ENCODE measurements at regions not wholly inside any gene's neighbourhood (a gene's known extent, or its start where the extent isn't known, plus 50 kb on each side); places are given as distances from the start of the nearest gene placed in this dataset.

DNA sequence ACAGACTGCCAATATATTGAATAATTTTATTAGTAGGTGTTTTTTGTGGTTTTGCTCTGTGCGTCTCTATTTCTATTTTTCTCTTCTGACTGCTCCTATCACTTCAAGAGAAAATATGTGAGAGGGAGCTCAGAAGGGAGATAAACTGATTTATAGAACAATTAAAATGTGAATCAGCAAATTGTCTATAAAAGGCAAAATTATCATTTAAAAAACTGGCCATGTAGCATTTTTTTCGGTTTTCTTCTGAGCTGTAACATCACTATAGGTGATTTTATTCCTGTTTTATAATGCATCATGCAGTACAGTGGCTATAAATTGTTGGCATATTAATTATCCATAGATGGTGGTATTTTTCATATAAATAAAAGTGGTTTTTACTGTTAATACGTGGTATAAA, 416.5 kb downstream of the DOK5 start:
- in situ Hi-C loops (cut with HindIII; ENCODE audit: low sequenced_read_pairs) = no loop called here

DNA sequence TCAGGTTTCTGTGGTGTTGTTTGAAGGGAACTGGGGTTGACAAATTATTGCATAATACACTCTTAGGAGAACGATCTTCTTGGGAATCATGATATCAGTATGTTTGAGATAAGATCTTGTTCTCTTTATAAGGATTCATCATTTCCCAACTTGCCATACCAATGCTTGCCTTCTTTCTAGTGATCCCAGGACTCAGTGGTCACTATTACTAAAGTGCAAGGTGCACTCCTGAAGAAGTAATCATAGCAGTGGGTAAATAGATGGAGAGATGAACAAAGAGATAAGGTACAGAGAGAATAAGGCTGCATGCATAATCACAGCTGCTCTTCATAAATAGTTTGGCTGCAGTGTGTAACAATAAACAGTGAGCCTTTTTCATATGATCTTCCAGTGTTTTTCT, 404.0 kb downstream of the DOK5 start:
- in situ Hi-C loops (cut with HindIII; ENCODE audit: low sequenced_read_pairs) = no loop called here

DNA sequence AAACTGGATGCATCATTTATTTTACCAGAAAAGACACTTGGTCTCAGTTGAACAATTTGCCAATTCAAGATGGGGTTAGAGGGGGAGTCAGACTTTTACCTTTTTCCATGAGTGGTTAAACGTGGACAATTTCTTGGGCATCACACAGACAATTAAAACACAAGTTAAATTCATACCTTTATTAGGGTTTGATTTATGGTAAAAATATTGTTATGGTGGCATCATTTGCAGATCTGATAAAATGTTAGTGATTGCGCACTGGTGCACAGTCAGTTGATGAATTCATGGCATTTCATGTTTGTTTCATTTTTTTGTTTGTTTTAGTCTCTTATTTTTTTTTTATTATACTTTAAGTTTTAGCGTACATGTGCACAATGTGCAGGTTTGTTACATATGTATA, 399.9 kb downstream of the DOK5 start:
- in situ Hi-C loops (cut with HindIII; ENCODE audit: low sequenced_read_pairs) = no loop called here

DNA sequence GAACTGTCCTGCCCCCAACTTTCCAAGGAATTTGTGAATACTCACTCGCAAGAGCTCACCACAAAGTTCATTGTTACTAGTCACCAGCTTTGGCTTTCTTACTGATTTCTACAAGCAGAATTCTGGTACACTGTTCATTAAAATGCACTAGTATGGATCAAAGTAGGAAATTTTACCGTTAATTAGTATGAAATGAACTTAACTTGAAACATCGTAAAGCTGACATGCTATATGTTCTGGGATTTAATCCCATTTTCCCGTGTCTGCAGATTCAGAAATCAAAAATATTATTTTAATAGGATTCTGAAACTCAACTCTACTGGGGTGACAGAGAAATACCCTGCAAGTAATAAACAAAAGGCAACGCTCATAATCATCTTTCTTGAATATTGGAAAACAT, 399.3 kb downstream of the DOK5 start:
- in situ Hi-C loops (cut with HindIII; ENCODE audit: low sequenced_read_pairs) = no loop called here

DNA sequence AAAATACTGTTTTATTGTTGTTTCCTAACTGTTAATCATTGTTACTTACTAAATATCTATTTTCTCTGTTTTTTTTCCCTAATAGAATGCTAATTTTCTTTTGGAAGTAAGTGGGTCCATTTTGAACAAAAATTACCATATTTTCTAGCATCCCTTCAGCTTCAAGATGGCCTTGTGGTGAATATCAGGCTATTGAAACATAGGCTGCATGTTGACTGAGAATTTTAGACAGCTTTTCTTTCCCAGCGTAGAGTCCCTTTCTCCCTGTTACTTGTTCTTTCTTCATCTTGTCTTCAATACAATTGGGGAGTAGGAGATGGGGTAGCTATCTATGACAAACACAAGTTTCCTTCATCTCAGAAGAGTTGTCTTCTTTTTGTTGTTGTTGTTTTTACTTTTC, 397.0 kb downstream of the DOK5 start:
- in situ Hi-C loops (cut with HindIII; ENCODE audit: low sequenced_read_pairs) = no loop called here

DNA sequence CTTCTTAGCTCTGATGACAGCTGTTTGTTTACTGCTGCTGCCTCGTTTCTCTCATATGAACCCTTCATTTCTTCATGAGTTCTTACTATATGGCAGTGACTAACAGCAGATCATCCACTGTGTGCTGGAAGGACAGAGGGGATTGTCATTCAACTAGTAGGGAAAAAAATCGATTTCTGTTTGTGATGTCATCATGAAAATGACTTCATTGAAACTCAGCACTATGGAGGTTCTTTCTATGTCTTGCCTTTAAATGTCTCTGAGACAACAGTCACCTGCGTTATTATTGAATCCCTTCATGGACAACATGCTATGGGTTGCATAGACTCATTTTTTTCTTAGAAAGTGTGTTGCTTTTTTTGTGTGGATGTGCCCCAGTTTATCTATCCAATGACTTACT, 394.4 kb downstream of the DOK5 start:
- in situ Hi-C loops (cut with HindIII; ENCODE audit: low sequenced_read_pairs) = no loop called here

DNA sequence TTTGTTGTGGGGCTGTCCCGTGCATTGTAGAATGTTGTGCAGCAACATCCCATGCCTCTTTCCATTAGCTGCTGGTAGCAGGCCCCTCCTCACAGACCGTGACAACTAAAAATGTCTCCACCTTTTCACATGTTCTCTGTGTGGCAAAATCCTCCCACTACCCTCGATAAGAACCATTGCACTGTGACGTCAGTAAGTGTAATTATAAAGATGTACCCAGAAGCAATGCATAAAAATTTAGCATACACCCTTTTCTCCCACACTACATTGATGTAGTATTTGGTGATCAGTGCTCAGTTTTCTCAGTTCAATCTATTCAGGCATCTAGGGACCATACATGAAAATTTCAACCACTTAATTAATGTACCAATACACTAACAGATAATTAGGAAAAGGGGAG, 389.9 kb downstream of the DOK5 start:
- in situ Hi-C loops (cut with HindIII; ENCODE audit: low sequenced_read_pairs) = no loop called here

DNA sequence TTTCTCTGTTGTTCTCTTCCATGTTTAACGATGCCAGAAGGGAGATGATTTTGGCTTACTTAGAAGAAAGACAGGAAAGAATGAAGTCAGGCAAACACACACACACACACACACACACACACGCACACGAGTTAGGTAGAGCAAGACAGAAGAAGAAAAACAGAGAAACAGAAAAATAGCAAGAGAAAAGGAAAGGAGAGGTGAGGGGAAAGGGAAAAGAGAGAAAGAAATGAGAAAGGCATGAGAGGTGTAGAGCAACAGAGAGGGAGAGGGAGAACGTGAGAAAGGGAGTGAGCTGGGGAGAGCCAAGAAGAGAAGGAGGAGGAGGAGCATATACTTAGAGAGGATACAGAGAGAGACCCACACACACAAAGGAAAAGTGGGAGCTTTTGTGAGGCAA, 385.3 kb downstream of the DOK5 start:
- in situ Hi-C loops (cut with HindIII; ENCODE audit: low sequenced_read_pairs) = no loop called here

DNA sequence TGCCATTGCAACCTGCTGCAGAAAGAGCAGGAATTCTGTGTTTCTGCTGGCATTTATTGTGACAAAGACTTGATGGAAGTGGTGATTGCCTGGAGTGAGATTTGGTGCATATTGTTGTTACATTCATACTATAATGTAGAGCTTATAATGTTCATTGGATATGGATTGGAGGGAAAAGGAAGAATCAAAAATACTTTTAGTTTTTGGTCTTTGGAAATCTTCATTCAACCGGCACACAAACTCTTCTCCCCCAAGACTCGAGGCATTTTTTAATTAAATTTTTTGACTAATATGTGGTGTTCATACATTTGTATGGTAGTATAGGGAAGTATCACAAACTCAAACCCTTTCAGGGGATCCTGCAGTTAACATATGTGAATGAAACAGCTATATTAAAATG, 380.8 kb downstream of the DOK5 start:
- in situ Hi-C loops (cut with HindIII; ENCODE audit: low sequenced_read_pairs) = no loop called here

DNA sequence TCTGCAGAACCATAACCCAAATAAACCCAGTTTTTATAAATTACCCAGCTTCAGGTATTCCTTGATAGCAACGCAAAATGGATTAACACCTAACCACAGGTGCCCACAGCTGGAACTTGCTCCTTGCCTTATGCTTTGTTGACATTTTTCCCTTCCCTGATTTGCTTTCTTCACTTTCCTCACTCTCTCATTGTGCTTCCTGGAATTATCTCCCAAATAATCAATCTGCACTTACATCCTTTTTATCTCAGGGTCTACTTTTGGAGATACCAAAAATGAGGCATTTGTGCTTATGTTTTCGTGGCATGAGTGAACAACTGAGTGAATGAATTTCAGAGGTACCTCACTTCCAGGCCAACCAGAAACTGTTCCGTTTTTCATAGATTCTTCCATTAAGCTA, 374.3 kb downstream of the DOK5 start:
- in situ Hi-C loops (cut with HindIII; ENCODE audit: low sequenced_read_pairs) = no loop called here

DNA sequence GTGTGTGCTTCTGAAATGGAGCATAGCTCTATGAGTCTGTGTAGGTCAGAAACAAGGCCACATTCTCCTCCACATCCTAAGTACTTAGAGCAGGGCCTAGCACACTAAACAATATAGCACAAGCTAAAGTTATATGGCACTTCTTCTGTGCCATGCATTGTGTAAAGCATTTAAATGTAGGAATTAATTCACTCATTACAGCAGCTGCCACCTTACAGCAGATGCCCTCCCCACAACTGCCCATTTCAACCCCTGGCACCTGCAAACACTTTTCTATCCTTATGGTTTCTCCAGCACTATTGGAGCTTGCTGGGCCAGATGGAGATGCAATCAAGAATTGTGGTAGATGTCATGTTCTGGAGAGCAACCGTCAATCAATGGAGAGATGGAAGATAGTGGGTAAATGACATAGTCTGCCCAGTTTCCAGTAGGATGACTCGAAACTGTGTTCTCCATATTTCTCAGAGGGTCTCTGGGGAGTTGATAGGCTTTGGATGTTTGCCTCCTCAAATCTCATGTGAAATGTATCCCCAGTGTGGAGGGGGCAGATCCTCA, 373.7 kb downstream of the DOK5 start:
- in situ Hi-C loops (cut with HindIII; ENCODE audit: low sequenced_read_pairs) = no loop called here

DNA sequence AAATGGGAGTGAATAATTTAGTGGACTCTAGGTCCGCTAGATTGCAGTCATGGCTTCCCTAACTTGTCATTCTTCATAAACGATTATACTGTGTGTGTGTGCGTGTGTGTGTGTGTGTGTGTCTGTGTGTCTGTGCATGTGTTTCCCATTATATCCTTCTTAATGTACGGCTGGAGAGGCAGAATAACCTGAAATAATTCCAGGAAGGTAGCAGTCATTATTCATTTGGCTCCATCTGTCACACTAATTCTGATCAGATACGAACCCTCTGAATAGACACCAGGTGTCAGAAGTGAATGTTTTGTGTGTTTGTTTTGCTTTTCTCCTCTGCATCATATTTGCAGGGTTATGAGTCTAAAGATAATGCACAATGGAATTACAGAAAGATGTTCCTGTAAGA, 372.9 kb downstream of the DOK5 start:
- in situ Hi-C loops (cut with HindIII; ENCODE audit: low sequenced_read_pairs) = no loop called here

DNA sequence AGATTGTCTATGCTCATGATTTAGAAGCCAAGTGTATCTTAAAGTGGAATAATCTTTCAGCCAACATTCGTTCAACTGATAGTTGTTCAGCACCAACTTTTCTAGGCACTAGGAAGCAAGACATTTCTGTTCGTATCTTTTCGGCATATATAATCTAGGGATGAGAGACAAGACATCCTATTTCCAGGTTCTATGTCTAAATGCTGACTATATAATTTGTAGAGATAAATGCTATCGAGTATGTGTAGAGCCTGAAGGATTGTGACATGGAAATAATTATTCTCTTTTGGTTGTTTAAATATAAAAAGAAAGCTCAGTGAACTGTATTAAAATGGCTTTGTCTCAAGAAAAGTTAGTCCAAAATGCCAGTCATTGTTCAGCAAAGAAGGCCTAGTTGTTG, 371.6 kb downstream of the DOK5 start:
- in situ Hi-C loops (cut with HindIII; ENCODE audit: low sequenced_read_pairs) = no loop called here

DNA sequence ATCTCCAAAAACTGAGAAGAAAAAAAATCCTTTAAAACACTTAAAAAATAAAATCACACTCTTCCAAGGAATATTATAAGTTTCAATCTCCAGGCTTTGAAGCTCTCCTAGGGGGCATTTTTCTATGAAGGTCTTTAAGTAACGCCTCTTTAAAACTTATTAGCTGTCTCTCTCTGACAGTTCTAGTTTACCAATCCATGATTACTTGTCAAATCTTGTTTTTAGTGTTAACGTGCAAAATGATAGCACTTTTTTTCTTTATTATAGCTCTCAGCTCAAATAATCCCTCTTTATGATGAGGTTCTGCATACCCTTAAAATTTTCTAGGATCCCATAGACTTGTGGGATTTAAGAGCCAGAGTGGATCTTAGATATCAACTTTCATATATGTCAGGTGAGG, 369.0 kb downstream of the DOK5 start:
- in situ Hi-C loops (cut with HindIII; ENCODE audit: low sequenced_read_pairs) = no loop called here

DNA sequence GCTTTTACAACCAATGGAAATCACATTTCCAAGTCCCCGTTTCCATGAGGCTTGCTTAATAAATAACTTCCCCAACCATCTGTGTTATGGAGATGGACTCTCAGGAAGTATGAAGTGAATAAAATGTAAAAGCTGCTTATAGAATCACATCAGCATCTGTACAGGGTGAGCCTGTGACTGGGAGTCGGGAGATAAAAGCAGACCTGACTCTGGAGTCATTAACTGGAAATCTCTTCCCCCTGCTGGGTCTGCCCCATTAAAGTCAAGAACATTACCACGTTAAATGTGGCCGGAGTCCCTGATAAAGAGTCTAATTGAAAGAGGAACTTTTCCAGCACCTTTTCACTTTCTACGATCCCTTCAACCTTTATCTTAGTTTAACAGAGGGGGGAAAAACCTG, 368.5 kb downstream of the DOK5 start:
- in situ Hi-C loops (cut with HindIII; ENCODE audit: low sequenced_read_pairs) = no loop called here

DNA sequence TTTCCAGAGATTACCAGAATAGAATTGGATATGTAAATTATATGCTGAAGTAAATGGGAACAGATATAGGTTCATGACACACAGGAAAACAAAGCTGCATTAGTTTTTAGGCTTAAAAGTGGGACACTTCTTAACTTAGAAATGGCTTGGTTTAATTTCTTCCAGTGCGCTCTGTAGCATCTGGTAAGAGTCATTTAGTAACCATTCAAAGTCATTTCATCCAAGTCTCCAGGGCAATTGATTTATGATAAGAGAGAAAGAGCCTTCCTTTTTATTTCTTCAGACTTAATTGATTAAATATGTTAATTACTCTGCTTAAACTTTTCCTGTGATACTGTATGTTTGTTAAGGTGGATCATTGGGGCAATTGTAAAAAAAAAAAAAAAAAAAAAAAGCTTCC, 368.0 kb downstream of the DOK5 start:
- in situ Hi-C loops (cut with HindIII; ENCODE audit: low sequenced_read_pairs) = no loop called here

DNA sequence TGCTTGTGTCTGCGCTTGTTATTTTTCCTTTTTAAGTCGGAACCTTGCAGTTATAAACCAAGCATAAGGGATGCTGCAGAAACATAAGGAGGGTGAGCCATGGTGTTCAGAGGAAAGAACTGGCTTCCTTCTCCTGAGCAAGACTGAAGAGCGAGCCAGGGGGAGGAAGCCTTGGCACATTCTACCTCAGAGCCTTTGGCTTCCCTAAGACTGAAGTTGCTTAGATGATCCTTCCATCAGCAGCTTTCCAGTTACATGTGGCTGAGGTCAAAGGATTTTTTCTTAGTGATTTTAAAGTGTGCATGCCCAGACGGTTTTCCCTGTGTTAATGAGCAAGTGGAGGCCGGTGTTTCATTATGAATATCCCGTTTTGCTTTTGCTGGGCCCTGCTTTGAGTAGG, 363.8 kb downstream of the DOK5 start:
- in situ Hi-C loops (cut with HindIII; ENCODE audit: low sequenced_read_pairs) = no loop called here

DNA sequence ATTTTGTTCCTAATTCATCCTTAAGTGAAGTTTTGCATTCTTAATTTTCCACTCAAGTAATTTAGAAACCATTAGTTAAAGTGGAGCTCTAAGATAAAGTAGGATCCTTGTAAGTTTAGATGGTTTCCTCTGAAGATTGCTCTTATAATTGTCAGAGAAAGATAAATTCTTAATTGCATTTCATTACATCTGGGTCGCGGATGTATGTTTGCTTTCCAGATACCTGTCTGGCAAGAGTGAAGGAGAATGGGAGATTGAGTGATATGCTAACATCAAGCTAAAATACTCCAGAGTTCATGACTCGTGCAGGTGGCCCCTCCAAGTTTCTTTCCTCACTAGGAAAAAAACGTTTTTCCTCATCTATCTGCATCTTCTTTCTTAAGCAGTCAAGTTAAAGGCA, 361.8 kb downstream of the DOK5 start:
- in situ Hi-C loops (cut with HindIII; ENCODE audit: low sequenced_read_pairs) = no loop called here

DNA sequence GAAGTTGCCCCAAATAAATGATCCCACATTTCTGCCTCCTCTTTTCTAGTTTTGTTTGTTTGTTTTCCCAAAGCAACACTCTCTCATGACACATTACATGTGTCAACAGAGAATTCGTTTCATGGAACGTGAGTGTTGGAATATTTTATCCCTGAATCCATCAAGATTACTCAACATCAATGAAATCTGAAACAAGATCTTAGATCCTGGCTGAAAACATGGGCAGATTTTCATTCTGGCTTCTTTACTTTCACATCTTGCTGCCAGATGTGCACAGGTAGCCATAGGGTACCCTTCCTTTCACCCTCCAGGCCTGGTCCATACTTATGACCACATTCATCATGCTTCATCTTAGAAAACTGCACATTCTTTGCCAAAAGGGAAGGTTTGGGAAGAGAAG, 347.0 kb downstream of the DOK5 start:
- in situ Hi-C loops (cut with HindIII; ENCODE audit: low sequenced_read_pairs) = no loop called here

DNA sequence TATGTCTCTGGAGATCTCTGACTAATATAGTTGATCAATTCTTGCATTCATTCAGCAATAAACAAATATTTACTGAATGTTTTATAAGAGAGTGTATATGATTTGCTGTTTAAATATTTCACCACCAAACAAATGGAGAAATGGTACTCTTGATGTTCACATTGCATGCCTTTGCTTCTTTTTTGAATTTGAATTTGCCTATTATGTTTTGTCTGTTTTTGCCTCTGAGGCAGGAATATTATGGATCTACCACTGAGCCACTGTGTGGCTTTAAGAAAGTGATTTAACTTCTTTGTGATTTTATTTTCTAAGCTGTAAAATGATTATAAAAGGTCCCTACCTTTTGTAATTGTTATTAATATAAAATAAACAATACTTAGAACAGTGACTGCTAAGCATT, 345.0 kb downstream of the DOK5 start:
- in situ Hi-C loops (cut with HindIII; ENCODE audit: low sequenced_read_pairs) = no loop called here

DNA sequence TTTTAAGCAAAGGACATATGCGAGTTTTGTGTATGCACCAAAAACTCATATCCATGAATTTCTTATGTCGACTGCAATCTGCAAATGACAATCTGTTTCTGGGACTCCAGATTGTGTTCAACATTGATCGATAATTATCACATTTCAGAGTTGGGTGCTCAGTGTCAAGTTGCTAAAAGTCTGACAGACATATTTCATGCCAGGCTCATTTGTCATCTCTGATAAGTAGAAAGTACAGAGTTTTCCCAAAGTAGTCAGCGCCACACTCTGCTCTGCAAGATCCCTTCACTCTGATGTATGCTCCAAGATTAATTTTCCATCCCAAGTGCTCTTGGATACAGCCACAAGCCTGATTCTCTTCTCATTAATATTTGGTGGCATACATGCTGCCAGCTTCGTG, 331.1 kb downstream of the DOK5 start:
- in situ Hi-C loops (cut with HindIII; ENCODE audit: low sequenced_read_pairs) = no loop called here

DNA sequence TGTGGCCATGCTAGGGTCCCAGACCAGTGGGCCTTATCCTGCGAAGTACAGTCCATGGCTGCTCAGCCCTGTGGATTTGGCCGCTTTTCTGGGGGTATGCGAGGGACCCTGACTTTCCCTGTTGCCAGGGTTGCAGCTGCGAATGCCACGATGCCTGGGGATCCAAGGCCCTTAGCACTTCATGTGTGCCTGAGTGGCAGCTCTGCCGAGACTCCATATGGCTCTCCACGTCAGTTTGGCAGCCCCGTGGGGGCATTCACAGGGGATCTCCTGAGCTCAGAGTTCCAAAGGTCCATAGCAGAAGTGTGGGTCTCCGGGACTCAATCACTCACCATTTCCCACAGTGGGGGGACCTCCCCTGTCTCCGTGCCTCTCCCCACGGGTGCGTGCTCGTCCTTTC, 319.5 kb downstream of the DOK5 start:
- in situ Hi-C loops (cut with HindIII; ENCODE audit: low sequenced_read_pairs) = no loop called here

DNA sequence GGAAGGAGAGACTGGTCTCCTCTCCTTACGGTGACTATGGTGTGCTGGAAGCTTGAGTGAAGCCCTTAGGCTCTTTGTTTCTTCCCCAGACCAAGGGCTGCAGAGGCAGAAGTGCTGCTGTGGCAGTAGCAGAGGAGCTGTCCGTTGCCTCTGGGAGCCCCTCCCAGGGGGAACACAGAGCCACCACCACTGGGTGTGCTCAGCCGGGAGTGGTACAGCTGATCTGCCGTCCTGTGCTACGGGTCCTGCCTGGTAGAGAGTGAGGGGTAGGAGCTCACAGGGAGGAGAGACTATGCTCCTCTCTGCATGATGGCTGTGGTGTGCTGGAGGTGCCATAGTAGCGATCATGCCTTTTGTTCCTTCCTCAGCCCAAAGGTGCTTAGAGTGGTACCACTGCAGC, 318.7 kb downstream of the DOK5 start:
- in situ Hi-C loops (cut with HindIII; ENCODE audit: low sequenced_read_pairs) = no loop called here

All from endothelial cell of hepatic sinusoid (primary cell).